Thoracic aorta (tissue), 2 donors: ENCODE measurements at regions not wholly inside any gene's neighbourhood (a gene's known extent, or its start where the extent isn't known, plus 50 kb on each side); places are given as distances from the start of the nearest gene placed in this dataset.

ENCODE experiments used
- ATAC-seq: fragments of 150-250 bp; one replicate; pipeline ENCODE4 v1.8.0; 2017; ENCODE audit warnings: low read depth; ENCODE audit not compliant: insufficient number of reproducible peaks, low FRiP score
- DNase-seq: peaks from one replicate; pipeline ENCODE4 v3.0.0-alpha.2; 2020; ENCODE audit warnings: low spot score
- H3K27ac ChIP-seq, 2 donors: fragments of 200-600 bp; sonication (generic); 1 replicate in 1 of 2; 2 replicates in 1 of 2; pipeline ENCODE4 v1.5.1; 2016; ENCODE audit warnings: mild to moderate bottlenecking in 2 of 2, moderate library complexity in 2 of 2
- H3K27me3 ChIP-seq: fragments of 200-600 bp; sonication (generic); replicated peaks from 2 replicates; pipeline ENCODE4 v1.6.0; 2016; ENCODE audit warnings: mild to moderate bottlenecking; ENCODE audit not compliant: insufficient read depth
- H3K36me3 ChIP-seq: fragments of 200-600 bp; sonication (generic); one replicate; pipeline ENCODE4 v1.5.1; 2016
- H3K4me1 ChIP-seq, 2 donors: fragments of 200-600 bp; sonication (generic); 1 replicate in 1 of 2; 2 replicates in 1 of 2; pipeline versions ENCODE4 v1.5.1 to v1.6.0; 2016; ENCODE audit warnings: low read depth in 2 of 2, mild to moderate bottlenecking in 1 of 2; ENCODE audit not compliant: control insufficient read depth in 1 of 2
- H3K4me3 ChIP-seq: fragments of 200-600 bp; sonication (generic); 2 replicates; pipeline ENCODE4 v1.5.1; 2016; ENCODE audit warnings: mild to moderate bottlenecking
- H3K9me3 ChIP-seq: fragments of 200-600 bp; sonication (generic); 2 replicates; pipeline ENCODE4 v1.5.1; 2016
- TF ChIP-seq, protein P1 (sequence below): fragments of 200-600 bp; sonication (generic); IDR thresholded peaks from one replicate; pipeline ENCODE4 v1.5.1; 2019; ENCODE audit warnings: antibody characterized with exemption

DNA sequence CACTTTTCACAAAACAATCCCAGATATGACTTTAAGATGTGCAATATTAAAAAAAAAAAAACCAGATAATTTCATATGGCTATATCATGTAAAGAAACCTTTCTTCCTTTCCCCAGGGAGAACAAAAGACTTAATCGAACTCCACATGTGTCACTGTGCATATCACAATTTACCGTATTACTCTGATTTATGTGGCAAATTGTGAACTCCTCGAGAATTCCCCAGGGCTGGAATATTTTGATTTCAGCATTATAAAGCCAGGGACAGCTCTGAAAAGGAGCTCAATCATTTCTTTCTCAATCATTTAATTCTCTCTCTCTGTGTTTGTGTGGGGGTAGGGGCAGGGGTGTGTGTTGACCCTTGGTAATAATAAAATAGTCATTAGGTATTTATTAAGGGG lies 165.8 kb downstream of the TDRD15 start:
- peaks cover 11 to 42% of the 10 kb centered on the region in 2 donors for H3K4me1 ChIP-seq
- no peak overlapping the region for H3K4me3 ChIP-seq
- no peaks in the 10 kb centered on the region for H3K27me3 ChIP-seq
- H3K27ac ChIP-seq = peak overlapping the region; percentile 58 to 64
- DNase-seq (no peak), ATAC-seq (no peak)
- H3K36me3 ChIP-seq = no peaks in the 10 kb centered on the region
- no peaks in the 10 kb centered on the region for H3K9me3 ChIP-seq
- TF ChIP-seq, protein P1, sequence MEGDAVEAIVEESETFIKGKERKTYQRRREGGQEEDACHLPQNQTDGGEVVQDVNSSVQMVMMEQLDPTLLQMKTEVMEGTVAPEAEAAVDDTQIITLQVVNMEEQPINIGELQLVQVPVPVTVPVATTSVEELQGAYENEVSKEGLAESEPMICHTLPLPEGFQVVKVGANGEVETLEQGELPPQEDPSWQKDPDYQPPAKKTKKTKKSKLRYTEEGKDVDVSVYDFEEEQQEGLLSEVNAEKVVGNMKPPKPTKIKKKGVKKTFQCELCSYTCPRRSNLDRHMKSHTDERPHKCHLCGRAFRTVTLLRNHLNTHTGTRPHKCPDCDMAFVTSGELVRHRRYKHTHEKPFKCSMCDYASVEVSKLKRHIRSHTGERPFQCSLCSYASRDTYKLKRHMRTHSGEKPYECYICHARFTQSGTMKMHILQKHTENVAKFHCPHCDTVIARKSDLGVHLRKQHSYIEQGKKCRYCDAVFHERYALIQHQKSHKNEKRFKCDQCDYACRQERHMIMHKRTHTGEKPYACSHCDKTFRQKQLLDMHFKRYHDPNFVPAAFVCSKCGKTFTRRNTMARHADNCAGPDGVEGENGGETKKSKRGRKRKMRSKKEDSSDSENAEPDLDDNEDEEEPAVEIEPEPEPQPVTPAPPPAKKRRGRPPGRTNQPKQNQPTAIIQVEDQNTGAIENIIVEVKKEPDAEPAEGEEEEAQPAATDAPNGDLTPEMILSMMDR = no peak

DNA sequence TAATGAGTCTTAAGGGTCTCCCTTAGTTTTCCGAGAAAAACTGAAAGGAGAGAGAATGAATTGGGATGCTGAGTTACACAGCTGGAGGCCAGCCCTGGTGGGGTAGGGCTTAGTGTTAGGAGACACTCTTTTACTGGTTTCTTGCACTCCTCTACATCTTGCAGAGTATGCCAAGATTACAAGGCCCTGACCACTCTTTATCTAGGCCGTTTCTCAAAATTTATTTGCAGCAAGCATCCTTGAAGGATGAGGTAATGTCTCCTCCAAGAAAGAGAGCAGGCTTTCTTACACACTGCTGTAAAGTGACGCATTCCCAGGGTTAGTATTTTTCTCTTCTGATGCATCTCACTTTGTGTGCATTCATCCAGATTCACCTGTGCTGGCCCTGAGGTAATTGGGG lies 166.2 kb downstream of the TDRD15 start:
- ATAC-seq (peak; percentile 92), DNase-seq (no peak)
- H3K27ac ChIP-seq = peak overlapping the region; percentile 58 to 64
- H3K9me3 ChIP-seq = no peaks in the 10 kb centered on the region
- no peaks in the 10 kb centered on the region for H3K27me3 ChIP-seq
- H3K4me1 ChIP-seq = peaks cover 11 to 42% of the 10 kb centered on the region in 2 donors
- H3K36me3 ChIP-seq = no peaks in the 10 kb centered on the region
- TF ChIP-seq, protein P1 = no peak
- H3K4me3 ChIP-seq = no peak overlapping the region

DNA sequence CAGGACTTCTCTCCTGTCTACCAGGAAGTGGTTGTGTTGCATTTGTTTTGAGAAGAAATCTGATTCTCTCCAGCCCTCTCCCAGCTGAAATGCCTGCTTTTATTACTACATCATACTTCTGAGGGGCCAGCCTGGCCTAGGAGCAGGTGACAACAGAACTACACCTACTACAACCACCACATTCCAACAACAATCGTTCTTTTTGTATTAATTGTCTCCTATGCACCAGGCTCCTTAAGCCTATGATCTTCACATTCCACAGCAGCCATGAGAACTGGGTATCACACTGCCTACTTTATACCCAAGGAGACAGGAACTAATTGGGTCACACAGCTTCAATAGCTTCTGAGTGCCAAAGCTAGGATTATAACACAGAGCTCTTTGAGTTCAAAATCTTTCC lies 167.7 kb downstream of the TDRD15 start:
- no peaks in the 10 kb centered on the region for H3K27me3 ChIP-seq
- H3K9me3 ChIP-seq = no peaks in the 10 kb centered on the region
- no peaks in the 10 kb centered on the region for H3K36me3 ChIP-seq
- H3K4me1 ChIP-seq = peaks cover 11 to 42% of the 10 kb centered on the region in 2 donors
- DNase-seq (no peak), ATAC-seq (no peak)
- H3K4me3 ChIP-seq = no peak overlapping the region
- no peak overlapping the region for H3K27ac ChIP-seq
- TF ChIP-seq, protein P1 = no peak

DNA sequence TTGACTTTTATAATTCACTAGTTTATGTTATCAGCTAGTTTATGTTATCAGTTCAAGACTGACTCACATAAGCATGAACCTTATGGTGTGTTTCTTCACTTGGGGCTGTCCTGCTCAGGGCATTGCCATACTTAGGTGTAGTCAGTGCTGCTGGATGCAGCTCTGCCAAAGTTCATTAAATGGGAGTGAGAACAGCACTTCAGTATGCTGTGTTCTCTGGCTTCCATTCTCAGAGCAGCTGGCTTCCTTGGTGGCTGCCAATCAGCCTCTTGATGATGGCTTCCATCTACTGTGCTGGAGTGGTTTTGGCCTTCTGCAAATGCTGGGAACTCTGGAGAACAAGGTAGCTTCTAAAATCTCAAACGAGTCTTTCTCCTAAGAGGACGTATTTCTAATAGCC lies 170.7 kb downstream of the TDRD15 start:
- H3K4me1 ChIP-seq = peaks cover 3 to 23% of the 10 kb centered on the region in 2 donors
- H3K9me3 ChIP-seq = no peaks in the 10 kb centered on the region
- no peaks in the 10 kb centered on the region for H3K36me3 ChIP-seq
- no peaks in the 10 kb centered on the region for H3K27me3 ChIP-seq
- H3K4me3 ChIP-seq = no peak overlapping the region
- H3K27ac ChIP-seq = no peak overlapping the region
- ATAC-seq (no peak), DNase-seq (no peak)
- TF ChIP-seq, protein P1 = no peak

DNA sequence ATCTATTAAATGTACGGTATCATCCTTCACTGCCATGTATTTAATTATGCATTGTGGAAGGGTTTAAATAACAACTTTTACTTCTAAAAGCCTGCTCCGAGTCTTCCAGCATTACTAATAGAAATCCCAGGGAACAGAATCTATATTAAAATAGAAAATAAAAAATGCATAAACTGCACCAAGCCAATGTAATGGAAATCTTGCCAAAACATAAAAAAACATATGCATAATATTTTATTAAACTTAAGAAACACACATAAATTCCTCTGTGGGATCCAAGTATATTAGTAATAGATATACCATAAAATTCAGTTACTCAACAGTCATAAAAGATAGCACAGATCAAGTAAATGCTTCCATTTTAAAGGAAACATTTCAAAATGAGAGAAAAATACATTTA lies 175.6 kb downstream of the TDRD15 start:
- TF ChIP-seq, protein P1 = no peak
- ATAC-seq (no peak), DNase-seq (no peak)
- Histone ChIP-seq H3K4me3 (no peak overlapping the region), H3K27me3 (no peaks in the 10 kb centered on the region), H3K36me3 (no peaks in the 10 kb centered on the region), H3K27ac (no peak overlapping the region), H3K9me3 (no peaks in the 10 kb centered on the region), H3K4me1 (no peaks in the 10 kb centered on the region)
